OCI-LY7 (cell line): ENCODE measurements at regions not wholly inside any gene's neighbourhood (a gene's known extent, or its start where the extent isn't known, plus 50 kb on each side); places are given as distances from the start of the nearest gene placed in this dataset.

Experiments used
- CTCF ChIP-seq: fragments of 200-600 bp; sonication (generic); conservative IDR thresholded peaks from 2 replicates; pipeline ENCODE4 v1.5.1; 2014; ENCODE audit warnings: mild to moderate bottlenecking, antibody characterized with exemption, low read length, moderate library complexity, mixed read lengths
- EZH2phosphoT487 ChIP-seq: fragments of 200-600 bp; sonication (generic); IDR thresholded peaks from 2 replicates; pipeline ENCODE4 v1.6.1; 2018; ENCODE audit warnings: low read depth, borderline replicate concordance, mild to moderate bottlenecking, mixed run types, antibody characterized with exemption, low read length, moderate library complexity, mixed read lengths

GRCh38 chr2:129480790-129481189 lies 498.7 kb upstream of the RAB6C start:
- no peak for TF ChIP-seq CTCF
- no peak for TF ChIP-seq EZH2phosphoT487
